ENCODE measurements at regions not wholly inside any gene's neighbourhood (a gene's known extent, or its start where the extent isn't known, plus 50 kb on each side); places are given as distances from the start of the nearest gene placed in this dataset.
A peak's percentile ranks its signal among the peaks of the same experiment; 100 is the strongest.
"Not testable (repeated sequence)": the region's sequence is repeated elsewhere in the genome, so short reads cannot be mapped to it uniquely, and the experiment has no call there.

DNA sequence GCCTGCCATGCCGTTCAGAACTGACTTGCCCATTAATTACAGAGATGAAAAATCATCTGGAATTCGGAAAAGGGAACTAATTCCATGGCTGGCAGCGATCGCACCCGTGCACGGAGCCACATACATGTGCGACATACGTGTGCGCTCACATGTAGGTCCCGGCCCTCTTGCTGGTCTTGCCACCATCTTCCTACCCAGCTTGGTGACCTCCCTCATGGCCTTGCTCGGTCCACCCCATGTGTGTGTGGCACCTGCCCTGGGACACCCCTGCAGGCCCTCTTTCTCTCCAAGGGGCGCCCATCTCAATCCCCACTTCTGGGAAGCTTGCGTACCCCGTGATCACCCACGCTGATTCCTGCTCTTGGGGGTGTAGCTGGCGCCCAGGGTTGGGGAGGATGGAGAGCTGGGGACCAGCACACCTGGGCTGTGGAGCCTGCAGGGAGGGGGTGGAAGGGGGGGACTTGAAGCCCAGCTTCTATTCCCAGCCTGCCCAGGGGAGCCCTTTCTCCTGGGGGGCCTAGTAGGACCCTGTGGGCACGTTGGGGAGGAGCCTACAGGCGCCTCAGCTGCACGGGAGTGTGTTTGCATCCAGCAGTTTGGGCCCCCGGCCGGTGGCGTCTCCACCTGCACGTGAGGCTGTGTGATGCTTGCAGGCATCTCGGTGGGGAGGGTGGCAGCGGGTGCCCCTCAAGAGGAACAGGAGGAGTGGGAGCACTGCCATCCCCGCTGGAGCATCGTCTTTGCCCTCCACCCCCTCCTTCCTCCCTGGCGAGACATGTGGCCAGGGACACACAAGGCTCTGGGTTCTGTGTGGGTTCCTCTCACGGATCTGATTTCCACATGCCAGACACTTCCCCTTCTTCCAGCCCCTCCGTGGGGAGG, 112.6 kb downstream of the CRLF3 start:
- DNase-seq, result not testable (repeated sequence)

DNA sequence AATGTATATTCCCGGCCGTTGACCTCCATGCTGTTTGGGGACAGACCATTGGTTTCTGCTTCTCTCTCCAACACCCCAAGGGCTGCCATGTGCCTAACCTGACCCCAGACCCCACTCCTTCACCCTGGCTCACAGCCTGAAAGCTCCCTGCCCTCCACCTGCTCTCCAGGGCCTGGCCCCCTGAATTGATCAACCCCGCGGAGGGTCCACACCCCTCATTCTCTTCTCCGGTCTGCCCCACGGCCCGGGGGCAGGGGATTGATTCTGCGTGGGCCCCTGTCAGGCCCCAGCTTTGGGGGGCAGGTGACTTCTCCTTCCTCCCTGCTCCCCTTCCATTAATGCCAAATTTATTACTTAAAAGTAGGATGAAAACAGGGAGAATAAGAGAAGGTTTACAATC, 113.3 kb downstream of the CRLF3 start:
- not testable (repeated sequence) for DNase-seq

DNA sequence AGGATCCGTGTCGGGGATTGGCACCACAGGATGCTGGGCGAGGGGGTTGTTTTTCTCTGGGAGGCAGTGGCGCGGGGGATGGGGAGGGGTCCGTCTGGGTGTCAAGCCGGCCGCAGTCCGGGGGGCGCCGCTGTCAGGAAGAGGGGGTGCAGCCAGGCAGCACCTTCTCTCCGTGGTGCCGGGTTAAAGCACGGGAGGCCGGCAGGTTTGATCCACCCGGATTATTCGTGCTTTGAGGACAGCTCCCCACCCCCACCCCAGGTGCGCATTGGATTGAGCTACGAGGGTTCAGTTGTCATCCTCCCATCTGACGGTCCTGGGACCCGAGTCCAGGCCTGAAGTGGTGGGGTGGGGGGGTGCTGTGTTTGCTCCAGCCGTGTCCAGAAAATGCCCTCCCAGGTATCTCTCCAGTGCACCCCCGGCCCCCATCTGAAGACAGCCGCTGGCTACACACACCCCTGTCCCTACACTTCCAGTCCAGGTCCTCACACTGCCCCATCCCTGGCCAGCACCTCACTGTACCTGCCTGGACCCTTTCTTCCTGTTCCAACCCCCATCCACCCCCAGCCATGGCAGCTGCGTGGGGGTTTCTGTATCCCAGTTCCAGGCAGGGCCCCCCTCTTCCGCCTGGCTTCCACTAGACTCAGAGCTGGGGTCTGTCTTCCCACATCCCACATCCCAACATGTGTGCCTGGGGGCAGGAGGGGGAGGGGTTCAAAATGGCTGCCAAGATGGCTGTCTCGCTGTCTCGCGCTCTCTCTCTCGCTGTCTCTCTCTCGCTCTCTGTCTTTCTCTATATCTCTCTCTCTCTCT, 114.0 kb downstream of the CRLF3 start:
- DNase-seq, result not testable (repeated sequence)

DNA sequence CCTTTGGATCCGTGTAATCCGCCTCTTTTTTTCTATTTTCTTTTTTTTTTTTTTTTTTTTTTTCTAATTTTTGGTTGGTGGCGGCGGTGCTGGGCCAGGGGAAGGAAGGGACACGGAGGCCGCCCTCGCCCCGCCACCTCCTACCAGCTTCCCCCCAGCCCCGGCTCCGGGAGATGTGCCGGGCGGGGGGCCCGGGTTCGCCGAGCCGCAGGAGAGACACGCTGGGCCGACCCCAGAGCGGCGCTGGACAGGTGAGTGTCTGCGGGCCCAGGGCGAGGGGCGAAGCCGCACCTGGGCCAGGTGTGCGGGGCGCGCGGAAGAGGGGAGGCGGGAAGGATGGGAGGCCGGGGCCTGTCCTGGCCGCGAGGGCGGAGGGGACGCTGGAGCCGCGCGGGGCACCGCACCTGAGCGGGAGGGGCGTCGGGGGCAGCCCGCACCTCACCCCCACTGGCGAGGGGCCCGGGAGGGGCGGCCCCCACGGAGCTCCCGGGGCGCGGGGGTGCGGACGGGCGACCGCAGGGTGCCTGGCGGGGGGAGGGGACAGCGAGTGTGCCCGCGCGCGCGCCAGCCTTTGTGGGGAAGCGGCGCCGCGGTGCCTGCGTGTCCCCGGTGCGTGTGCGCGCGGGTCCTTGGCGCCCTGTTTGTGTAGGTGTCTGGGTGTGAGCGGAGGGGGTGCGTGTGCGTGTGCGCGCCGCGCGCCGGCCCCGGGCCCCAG, 114.8 kb downstream of the CRLF3 start:
- DNase-seq, result peak; percentile 42

DNA sequence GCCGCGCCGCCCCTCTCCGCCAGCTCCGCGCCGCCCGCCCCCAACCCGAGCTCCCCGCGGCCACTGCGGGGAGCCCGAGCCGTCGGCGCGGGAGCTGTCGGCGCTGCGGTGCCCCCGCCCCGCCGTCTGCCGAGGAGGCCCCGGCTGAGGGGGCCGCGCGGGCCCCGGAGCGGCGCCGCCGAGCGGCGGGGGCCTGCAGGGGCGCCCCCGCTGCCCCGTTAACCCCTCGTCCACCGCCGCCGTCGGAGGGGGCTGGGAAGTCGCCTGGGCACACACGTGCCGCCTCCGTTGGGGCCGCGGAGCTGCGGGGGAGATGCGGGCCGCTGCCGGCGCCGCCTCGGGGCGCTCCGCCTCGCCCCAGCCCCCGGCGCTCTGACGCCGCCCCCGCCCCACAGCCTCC, 115.4 kb downstream of the CRLF3 start:
- DNase-seq, result peak; percentile 32

DNA sequence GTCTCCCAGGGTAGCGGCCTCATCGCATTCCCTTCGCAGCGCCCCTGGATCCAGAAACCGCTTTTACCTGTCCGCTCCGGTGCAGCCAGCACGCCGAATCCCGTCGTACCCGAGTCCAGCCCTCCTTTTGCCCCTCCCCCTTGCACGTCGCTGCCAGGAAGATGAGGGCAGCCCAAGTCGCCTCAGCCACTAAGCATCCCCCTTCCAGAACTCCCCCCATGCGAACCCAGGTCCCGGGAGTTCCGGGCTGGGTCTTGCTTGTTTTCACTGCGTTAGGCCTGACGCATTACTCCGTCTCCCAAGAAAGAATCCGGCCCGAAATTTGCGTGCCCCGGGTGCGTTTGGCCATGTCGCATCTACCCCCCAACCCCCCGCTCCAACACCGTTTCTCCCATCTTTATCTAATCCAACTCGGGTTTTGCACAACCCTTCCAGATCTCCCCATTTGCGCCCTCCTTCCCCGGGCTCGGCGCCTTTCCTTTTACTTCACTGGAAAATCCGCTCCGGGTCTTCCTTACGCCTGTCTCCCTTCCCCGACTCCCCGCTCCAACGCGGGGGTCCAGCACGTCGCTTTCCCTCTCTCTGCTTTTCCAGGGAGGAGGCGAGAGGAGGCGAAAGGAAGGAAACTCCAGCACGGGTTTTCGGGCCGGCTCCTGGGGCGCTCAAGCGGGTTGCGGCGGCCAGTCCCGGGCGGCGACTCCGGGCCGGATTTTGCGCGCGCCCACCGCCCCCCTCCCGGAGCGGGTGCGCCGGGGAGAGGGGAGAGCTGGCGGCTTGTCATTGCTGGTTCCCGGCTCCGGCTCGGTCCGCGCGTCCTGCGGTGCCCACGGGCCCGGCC, 116.0 kb downstream of the CRLF3 start:
- DNase-seq, result peak; percentile 77

DNA sequence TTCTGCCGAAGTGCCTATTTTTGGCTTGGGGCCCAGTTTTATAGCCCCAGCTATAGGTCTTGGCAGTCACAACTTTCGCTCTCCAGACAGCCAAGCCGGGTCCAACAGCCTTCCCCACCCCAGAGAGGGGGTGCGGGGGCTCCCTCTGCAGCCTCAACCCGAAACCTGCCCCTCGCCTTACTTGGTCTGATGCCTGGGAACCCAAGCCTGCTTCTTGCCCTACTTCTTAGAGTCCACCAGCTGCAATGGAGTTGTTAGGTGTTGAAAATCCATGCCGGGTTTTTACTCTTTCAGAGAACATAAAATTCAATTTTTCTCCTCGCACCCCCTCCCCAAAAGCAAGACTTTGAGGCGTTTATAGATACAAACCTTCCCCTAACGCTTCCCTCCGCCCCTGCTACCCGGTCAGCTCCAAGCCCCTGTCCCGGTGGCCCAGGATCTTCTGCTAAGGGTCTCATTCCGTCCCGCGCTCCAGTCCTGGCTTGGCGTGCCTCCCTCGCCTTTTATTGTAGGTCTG, 116.7 kb downstream of the CRLF3 start:
- peak; percentile 42 for DNase-seq

DNA sequence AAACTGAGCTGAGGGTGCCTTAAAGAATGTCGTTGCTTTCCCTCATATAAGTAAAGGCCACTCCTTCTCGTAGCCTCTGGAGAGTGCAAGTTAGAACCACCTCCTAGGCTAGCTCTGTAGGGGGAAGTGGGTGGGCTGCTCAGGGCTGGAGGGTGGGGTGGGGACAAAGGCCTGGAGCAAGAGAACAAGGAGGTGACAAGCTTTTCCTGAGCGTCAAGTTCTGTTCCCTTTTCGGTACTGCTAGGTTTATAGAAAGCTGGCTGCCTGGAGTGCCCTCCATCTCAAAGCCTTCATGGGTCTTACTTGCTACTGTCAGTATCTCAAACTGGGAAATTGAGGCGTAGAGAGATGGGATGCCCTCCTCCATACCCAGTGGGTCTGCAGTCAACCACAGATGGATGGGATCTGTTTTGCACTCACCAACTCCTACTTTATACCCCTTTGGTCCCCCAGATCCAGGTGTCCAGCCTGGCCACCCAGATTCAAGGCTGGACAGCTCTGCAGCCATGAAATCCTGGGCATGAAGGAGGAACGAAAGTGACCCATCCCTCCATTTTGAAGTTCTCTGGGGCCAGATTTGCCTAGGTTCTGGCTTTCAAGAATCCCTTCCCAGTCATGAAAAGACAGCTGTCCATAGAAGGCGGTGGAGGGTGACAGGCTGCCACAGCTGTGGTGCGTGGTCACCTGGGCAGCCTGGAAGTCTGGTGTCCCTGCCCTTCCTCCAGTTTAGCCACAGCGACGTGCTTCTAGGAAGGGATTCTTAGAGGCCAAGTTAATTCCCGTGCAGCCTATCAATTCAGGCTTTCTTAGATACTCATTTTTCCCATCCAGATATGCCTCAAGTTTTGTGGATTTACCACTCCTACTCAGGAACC, 117.8 kb downstream of the CRLF3 start:
- DNase-seq, result not testable (repeated sequence)

DNA sequence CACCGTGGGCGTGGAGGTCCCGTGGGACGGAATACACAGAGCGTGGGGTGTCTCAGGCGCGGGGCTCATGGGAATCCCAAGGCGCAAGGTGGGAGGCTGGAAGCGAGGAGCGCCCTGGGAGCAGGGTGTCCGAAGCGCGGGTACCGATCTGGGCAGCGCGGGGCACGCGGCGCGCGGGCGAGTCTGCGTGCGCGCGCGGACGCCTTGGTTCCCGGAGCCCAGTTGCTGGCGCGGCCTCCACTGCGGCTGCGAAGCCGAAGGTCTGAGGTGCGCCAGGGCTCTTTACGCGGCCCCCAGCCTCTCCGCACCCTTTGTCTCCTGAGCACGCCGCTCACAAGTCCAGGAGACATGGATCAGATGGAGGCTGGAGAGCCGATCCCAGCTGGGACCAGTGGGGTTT, 118.5 kb downstream of the CRLF3 start:
- not testable (repeated sequence) for DNase-seq

DNA sequence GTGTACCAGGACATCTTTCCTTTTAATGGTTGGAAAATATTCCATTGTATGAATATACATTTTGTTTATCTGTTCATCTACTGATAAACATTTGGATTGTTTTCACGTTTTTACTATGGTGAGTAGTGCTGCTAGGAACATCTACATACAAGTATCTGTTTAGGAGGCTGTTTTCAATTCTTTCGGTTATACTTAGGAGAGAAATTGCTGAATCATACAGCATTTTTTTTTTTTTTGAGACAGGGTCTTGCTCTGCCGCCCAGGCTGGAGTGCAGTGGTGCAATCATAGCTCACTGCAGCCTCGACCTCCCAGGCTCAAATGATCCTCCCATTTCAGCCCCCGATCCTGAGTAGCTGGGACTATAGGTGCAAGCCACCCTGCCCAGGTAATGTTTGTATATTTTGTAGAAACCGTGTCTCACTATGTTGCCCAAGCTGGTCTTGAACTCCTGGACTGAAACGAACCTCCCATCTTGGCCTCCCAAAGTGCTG, 122.9 kb downstream of the CRLF3 start:
- no peak for DNase-seq

DNA sequence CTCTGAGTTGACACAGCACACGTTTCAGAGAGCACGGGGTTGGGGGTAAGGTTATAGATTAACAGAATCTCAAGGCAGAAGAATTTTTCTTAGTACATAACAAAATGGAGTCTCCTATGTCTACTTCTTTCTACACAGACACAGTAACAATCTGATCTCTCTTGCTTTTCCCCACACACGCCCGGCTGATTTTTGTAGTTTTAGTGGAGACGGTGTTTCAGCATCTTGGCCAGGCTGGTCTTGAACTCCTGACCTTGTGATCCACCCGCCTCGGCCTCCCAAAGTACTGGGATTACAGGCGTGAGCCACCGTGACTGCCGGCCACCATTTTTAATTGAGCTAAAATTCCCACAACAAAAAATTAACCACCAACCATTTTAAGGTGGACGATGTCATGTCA, 123.7 kb downstream of the CRLF3 start:
- not testable (repeated sequence) for DNase-seq

DNA sequence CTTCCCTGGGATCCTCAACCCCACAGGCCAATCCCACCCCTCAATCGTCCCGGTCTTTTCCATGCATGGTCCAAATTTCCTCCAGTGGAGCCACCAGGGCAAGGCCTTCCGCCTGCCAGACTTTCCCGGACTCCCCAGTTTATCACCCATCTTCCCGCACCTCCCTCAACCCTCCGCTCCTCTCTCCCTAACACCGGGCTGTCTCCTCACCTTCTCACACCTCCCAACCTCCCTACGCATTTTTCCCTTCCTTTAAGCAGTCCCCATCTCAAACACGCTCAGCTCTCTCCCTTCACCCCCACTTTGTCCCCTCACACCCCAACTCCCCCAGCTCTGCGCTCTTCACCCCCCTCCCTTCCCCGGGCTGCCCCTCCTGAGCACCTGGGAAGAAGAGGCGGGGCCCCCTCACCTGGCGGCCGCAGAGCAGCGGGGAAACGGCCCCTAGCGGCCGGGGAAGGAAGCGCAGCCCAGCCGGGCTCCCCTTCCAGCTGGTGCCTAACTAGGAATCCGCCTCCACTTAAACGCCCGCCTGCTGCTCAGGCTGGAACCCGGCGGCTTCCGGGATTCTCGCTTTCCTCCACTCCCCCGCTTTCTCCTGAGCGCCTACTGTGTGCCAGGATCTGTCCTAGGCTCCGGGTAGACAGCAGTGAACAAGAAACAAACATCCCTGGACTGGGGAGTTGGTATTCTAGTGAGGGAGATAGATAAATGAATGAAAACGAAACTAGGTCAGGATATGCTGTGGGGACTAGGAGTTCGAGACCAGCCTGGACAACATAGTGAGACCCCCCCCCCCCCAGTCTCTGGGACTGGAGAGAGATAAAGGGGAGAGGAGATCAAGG, 126.7 kb downstream of the CRLF3 start:
- DNase-seq, result peak; percentile 82

DNA sequence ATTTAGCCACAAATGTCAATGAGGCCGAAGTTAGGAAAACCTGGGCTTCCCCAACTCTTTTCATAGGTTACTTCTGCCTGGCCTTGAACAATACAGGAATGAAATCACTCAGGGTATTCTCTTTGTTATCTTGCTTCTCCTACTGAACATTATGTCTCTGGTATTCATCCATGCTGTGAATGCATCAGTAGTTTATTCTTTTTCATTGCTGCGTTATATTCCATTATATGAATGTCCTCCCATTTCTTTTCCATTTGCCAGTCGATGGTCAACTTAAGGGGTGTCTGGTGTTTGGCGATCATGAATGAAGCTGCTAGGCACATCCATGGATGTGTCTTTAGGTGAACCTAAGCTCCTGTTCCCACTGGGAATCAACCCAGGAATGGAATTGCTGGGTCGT, 128.3 kb downstream of the CRLF3 start:
- no peak for DNase-seq

DNA sequence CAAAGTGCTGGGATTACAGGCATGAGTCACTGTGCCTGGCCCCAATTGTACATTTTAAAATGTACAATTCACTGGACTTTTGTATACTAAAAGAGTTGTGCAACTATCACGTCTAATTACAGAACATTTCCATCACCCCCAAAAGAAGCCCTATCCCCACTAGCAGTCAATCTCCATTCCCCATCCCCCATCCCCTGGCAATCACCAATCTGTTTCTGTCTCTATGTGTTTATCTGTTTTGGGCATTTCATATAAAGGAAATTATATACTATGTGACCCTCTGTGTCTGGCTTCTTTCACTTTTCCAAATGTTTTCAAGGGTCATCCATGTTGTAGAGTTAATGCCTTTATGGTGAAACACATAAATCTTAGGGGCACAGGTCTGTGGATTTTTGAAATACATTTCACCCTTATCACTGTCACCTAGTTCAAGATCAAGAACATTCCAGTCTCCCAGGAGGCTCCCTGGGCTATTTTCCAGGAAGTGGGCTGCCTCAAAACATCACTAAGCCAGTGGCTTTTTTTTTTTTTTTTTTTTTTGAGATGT, 129.2 kb downstream of the CRLF3 start:
- not testable (repeated sequence) for DNase-seq

DNA sequence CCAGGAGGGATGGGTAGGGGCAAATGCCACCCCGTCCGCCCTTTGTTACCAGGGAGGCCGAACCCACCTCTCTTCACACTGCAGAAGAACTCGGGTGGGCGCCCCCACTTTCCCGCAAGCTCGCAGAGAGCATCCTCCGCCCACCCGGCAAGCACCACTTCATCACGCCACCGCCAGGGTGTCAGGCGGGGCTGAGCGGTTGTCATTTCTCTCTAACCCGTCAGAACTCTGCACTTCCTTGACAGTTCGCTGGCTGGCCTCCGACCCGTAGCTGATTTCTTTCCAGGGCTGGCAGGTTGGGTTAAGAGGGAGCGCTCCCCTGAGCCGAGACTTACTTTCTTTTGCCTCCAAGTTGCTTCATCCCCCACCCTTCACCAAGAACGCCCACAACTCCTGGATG, 130.7 kb downstream of the CRLF3 start:
- peak; percentile 46 for DNase-seq

DNA sequence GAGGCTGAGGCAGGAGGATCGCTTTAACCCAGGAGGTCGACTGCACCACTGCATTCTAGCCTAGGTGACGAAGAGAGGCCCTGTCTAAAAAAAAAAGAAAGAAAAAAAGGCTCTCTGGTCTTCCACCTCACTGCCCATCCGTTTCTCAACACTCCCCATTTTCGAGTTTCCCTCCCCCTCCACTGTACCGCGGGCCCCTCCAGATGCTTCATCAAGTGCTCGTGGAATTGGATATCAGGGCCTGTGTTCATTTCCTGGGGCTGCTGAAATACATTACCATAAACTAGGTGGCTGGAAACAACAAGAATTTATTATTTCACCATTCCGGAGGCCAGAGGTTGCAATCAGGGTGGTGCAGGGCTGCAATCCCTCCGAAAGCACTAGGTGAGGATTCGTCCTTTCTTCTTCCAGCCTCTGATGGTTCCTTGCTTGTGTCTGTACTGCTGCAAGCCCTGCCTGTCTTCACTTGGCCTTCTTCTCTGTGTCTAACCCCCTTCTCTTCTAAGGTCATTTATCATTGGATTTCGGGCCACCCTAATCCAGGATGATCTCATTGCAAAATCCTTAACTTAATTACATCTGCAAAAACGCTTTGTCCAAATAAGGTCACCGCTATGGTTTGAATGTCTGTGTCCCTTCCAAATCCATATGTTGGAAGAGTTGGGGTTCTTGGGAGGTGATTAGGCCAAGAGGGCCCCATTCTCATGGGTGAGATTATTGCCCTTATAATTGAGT, 135.1 kb downstream of the CRLF3 start:
- not testable (repeated sequence) for DNase-seq

DNA sequence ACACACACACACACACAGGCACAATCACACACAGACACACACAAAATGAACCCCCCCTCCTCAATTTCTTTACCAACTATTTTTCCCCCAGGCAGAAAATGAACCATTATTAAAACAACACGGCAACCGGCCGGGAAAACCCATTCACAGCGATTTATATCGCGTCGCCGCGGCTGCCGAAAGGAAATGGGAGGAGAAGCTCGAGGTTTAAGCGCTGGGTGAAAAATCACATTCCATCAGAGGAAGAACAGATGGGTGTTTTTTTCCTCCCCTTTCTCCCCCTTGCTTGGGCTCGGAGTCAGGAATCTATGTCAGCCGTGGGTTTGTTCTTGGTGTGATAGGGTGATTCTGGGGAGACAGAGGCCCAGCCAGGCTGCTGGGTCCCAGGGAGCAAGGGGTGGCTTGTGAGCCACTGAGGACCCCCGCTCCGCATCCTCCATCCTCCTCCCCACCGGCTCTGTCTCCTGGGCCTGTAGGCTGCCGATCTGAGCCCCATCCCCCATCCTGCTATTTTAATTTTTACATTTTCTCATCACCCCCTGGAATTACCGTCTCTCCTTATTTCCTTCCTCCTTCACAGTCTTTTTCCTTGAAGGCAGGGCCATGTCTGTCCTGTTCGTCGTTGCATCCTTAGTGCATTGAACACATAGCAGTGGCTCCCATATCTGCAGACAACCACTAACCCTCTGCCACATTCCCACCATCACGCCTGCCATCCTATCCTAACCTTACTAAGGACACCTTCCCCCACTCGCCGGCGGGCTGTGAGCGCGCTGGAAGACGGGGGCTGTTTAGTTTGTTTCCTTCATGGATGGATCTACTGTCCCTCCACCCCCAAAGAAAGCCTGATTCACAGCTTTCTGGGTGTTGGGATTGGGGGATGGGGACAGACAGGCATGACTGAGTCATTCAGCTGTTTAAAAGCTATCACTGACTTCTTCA, 137.7 kb downstream of the CRLF3 start:
- DNase-seq, result not testable (repeated sequence)

DNA sequence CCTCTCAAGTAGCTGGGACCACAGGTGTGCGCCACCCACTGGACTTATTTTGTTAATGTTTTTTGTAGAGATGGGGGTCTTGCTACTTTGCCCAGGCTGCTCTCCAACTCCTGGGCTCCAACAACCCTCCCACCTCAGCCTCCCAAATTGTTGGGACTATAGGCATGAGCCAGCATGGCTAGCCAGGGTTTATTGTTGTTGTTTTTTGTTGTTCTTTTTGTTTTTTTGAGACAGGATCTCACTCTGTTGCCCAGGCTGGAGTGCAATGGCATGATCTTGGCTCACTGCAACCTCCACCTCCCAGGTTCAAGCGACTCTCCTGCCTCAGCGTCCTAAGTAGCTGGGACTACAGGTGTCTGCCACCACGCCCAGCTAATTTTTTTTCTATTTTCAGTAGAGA, 142.2 kb downstream of the CRLF3 start:
- DNase-seq, result not testable (repeated sequence)
